22Rv1 (cell line): ENCODE measurements at regions not wholly inside any gene's neighbourhood (a gene's known extent, or its start where the extent isn't known, plus 50 kb on each side); places are given as distances from the start of the nearest gene placed in this dataset.

Experiments used
- ZFX ChIP-seq: fragments of 450-650 bp; IDR thresholded peaks from 2 replicates; pipeline ENCODE4 v1.6.1; 2017; ENCODE audit warnings: antibody characterized with exemption, borderline replicate concordance
- TF ChIP-seq, protein P1 (sequence below): fragments of 450-650 bp; IDR thresholded peaks from 2 replicates; pipeline ENCODE4 v1.5.1; 2017; ENCODE audit warnings: mild to moderate bottlenecking

DNA sequence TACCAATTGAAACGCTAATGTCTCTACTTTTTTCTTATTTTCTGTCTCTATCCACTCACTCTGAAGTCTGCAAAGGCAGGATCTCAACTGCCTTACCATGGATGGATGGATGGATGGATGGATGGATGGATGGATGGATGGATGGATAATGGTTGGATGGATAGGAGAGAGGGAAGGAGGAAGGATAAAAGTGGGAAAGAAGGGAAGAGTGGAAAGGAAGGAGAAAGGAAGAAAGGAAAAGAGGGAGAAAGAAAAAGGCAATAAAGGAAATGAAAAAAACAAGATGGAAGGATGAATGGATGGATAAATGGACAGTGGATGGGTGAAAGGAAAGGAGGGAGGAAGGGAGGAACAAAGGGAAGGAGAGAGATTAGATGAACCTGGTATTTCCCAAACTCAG is 506.0 kb downstream of the MN1 start:
- TF ChIP-seq, protein P1, sequence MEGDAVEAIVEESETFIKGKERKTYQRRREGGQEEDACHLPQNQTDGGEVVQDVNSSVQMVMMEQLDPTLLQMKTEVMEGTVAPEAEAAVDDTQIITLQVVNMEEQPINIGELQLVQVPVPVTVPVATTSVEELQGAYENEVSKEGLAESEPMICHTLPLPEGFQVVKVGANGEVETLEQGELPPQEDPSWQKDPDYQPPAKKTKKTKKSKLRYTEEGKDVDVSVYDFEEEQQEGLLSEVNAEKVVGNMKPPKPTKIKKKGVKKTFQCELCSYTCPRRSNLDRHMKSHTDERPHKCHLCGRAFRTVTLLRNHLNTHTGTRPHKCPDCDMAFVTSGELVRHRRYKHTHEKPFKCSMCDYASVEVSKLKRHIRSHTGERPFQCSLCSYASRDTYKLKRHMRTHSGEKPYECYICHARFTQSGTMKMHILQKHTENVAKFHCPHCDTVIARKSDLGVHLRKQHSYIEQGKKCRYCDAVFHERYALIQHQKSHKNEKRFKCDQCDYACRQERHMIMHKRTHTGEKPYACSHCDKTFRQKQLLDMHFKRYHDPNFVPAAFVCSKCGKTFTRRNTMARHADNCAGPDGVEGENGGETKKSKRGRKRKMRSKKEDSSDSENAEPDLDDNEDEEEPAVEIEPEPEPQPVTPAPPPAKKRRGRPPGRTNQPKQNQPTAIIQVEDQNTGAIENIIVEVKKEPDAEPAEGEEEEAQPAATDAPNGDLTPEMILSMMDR = no peak
- TF ChIP-seq ZFX = no peak
